ENCODE measurements at regions not wholly inside any gene's neighbourhood (a gene's known extent, or its start where the extent isn't known, plus 50 kb on each side); places are given as distances from the start of the nearest gene placed in this dataset.
A peak's percentile ranks its signal among the peaks of the same experiment; 100 is the strongest.

- no peak for DNase-seq (ENCODE audit: low spot score)
Measured at GRCh38 chr2:234438305-234438977, 58.4 kb downstream of the ARL4C start.

- no peak for DNase-seq (ENCODE audit: low spot score)
Measured at GRCh38 chr2:234437642-234438304, 59.1 kb downstream of the ARL4C start.

- DNase-seq (ENCODE audit: low spot score) = no peak
Measured at GRCh38 chr2:234436482-234436837, 60.4 kb downstream of the ARL4C start.

GRCh38 chr2:234435836-234436481 is 60.9 kb downstream of the ARL4C start:
- DNase-seq (ENCODE audit: low spot score) = no peak

- DNase-seq (ENCODE audit: low spot score) = no peak
Measured at GRCh38 chr2:234433201-234433600, 63.7 kb downstream of the ARL4C start.

GRCh38 chr2:234430871-234431270 is 66.0 kb downstream of the ARL4C start:
- no peak for DNase-seq (ENCODE audit: low spot score)

- no peak for DNase-seq (ENCODE audit: low spot score)
Measured at GRCh38 chr2:234429265-234429664, 67.6 kb downstream of the ARL4C start.

- DNase-seq (ENCODE audit: low spot score) = no peak
Measured at GRCh38 chr2:234427081-234428061, 69.5 kb downstream of the ARL4C start.

GRCh38 chr2:234426616-234427015 is 70.3 kb downstream of the ARL4C start:
- no peak for DNase-seq (ENCODE audit: low spot score)

GRCh38 chr2:234425639-234426603 is 71.0 kb downstream of the ARL4C start:
- DNase-seq (ENCODE audit: low spot score) = peak; percentile 75

GRCh38 chr2:234423884-234424283 is 73.0 kb downstream of the ARL4C start:
- no peak for DNase-seq (ENCODE audit: low spot score)

GRCh38 chr2:234422981-234423431 is 73.9 kb downstream of the ARL4C start:
- DNase-seq (ENCODE audit: low spot score) = no peak

- DNase-seq (ENCODE audit: low spot score) = no peak
Measured at GRCh38 chr2:234422273-234422732, 74.6 kb downstream of the ARL4C start.

- no peak for DNase-seq (ENCODE audit: low spot score)
Measured at GRCh38 chr2:234420408-234420807, 76.5 kb downstream of the ARL4C start.

GRCh38 chr2:234419726-234420125 is 77.2 kb downstream of the ARL4C start:
- DNase-seq (ENCODE audit: low spot score) = no peak

- DNase-seq (ENCODE audit: low spot score) = no peak
Measured at GRCh38 chr2:234415706-234416105, 81.2 kb downstream of the ARL4C start.

GRCh38 chr2:234414596-234414995 is 82.3 kb downstream of the ARL4C start:
- no peak for DNase-seq (ENCODE audit: low spot score)

GRCh38 chr2:234412726-234413125 is 84.2 kb downstream of the ARL4C start:
- no peak for DNase-seq (ENCODE audit: low spot score)

GRCh38 chr2:234411793-234412192 is 85.1 kb downstream of the ARL4C start:
- DNase-seq (ENCODE audit: low spot score) = no peak

- no peak for DNase-seq (ENCODE audit: low spot score)
Measured at GRCh38 chr2:234410526-234410925, 86.4 kb downstream of the ARL4C start.

GRCh38 chr2:234409590-234409989 is 87.3 kb downstream of the ARL4C start:
- DNase-seq (ENCODE audit: low spot score) = no peak
